HG03432 (cell line): ENCODE measurements at regions not wholly inside any gene's neighbourhood (a gene's known extent, or its start where the extent isn't known, plus 50 kb on each side); places are given as distances from the start of the nearest gene placed in this dataset.

ENCODE experiments used
- ATAC-seq: cut with Tn5 transposase; IDR thresholded peaks from one replicate; pipeline ENCODE4 v1.9.1; 2021; ENCODE audit warnings: mild to moderate bottlenecking, moderate library complexity; ENCODE audit not compliant: unreplicated experiment

DNA sequence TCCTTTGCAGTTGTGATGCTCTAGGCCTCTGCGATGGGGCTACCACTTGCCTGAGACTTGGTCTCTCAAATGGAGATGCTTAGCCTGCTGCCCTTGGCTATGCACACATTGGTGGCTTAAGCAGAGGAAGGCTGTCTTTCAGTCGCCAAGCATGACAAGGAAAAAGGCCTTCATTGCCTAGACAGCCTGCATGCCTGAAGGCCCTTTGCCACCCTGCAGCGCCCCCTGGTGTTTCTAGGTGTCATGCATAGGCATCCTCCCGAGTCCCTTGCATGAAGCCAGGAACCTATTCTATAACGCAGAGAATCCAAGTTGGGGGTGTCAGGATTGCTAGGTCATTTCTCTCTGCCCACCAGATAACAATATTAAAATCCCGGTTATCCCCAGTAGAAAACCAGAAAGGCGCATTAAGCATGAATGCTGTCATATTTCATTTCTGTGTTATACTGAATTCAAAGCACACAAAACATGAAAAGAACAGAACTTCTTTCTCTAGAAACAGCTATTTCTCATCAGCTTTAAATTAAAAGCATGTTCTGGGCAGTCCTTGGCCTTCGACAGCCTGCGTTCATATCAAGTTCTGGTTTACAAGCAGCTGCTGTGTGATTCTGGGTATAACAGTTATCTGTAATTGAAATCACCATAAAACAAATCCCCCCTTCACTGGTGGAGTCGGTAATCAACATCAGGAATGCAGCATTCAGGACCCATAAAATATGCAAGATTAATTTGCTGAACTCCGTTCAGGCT lies 59.7 kb upstream of the TRPC7 start:
- peak; percentile 83 for ATAC-seq

DNA sequence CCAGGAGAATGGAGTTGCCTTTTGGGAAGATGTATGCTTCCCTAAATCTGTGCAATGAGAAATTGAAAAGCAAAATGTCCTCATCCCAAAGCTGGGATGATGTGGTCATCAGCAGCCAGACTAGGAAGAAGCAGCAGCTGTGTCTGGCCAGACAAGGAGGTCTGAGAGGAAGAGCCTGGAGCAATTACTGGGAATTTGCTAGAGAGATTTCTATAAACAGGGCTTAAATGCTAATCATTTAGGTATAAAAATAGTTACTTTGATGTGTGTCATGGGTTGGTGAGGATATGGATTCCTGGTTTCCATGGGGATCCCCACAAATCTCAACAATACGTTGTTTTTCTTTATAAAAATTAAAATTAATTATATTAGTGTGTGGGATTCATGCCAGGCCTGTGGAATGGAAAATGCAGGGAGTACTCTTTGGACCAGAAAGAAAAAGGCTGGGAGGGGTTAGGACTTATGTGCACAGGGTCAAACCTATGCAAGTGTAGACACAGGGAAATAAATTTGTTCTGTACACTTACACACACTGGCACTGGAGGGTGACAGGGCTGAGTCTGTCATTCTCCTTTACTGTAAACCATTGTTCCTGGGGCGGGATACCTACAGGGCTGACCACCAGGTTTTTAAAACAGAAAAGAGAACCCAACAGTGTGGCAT lies 58.7 kb upstream of the TRPC7 start:
- ATAC-seq: no peak

DNA sequence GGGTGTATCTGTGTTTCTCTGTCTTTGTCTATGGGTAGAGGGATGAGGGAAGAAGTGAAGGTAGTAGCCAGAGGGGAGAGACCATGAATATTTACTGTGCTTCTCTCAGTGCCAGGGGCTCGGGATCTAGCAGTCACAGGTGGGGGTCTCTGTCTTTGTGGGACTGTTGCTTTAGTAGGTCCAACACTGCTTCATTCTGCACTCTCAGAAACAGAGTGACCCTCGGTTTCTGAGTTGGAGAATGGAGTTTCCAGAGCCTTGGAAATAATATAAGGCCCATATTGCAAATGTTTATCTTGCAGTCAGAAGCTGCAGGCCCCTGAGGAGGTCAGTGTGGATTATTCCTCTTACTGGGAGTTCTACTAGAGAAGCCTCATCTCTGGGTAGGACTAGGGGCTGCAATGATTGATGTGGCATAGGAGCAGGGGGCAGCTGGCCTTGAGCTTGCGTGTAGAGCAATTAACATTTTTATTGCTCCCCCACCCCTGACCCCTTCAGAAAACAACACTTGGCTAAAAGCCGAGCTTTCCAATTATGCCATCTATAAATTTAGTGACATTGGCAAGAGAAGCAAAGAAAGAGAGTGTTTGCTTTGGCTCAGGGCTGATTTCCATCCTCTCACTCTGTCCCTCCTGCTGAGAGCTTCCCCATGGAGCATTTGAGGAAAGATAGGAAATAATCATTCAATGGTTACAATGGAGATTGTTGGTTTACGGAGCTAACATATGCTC lies 55.0 kb upstream of the TRPC7 start:
- no peak for ATAC-seq

DNA sequence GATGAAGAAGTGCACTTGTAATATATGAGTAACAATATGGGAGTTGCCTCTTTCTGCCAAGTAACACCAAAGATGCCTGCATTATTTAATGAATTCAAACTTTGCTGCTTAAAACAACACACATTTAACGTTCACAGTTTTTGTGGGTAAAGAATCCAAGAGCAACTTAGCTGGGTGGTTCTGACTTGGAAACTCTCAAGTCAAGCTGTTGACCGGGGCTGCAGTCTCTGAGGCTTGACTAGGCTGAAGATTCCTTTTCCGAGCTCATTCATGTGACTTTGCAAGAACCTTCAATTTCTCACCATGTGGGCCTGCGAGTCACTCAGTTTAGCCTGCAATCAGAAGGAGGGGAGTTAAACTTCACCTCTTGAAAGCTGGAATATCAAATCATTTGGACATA lies 53.0 kb upstream of the TRPC7 start:
- no peak for ATAC-seq
